RWPE1 (cell line): ENCODE measurements at regions not wholly inside any gene's neighbourhood (a gene's known extent, or its start where the extent isn't known, plus 50 kb on each side); places are given as distances from the start of the nearest gene placed in this dataset.
"Not testable (repeated sequence)": the region's sequence is repeated elsewhere in the genome, so short reads cannot be mapped to it uniquely, and the experiment has no call there.

Source experiments
- CTCF ChIA-PET: fragments of 350-600 bp; sonication (Branson Sonifier 250); formaldehyde crosslinking; extraction: SDS; loops from one replicate; lab custom pipeline; 2021; lab: Yijun Ruan, JAX
- POLR2A ChIA-PET: fragments of 400-600 bp; formaldehyde crosslinking; extraction: SDS; loops from one replicate; lab custom pipeline; 2020; ENCODE audit warnings: antibody characterized with exemption; ENCODE audit not compliant: low non-redundant PET; lab: Yijun Ruan, JAX
- DNase-seq: peaks from one replicate; pipeline ENCODE4 v3.0.0; 2012; ENCODE audit warnings: low spot score
- H3K27ac ChIP-seq: fragments of 450-650 bp; 2 replicates; pipeline ENCODE4 v1.5.1; 2017
- TF ChIP-seq, protein P1 (sequence below): fragments of 450-650 bp; conservative IDR thresholded peaks from 2 replicates; pipeline ENCODE4 v1.5.1; 2017; ENCODE audit warnings: low read depth, mild to moderate bottlenecking

GRCh38 chr5:52134013-52134650 is 653.6 kb upstream of the ITGA1 start:
- no peak for DNase-seq
- POLR2A ChIA-PET: no interaction called here
- no peak overlapping the region for H3K27ac ChIP-seq
- CTCF ChIA-PET: interaction anchor here (0.5 kb wide), 1 partner anchor 67 kb away, joined by 5 read pairs; no protein-coding TSS in a partner anchor
- TF ChIP-seq, protein P1, sequence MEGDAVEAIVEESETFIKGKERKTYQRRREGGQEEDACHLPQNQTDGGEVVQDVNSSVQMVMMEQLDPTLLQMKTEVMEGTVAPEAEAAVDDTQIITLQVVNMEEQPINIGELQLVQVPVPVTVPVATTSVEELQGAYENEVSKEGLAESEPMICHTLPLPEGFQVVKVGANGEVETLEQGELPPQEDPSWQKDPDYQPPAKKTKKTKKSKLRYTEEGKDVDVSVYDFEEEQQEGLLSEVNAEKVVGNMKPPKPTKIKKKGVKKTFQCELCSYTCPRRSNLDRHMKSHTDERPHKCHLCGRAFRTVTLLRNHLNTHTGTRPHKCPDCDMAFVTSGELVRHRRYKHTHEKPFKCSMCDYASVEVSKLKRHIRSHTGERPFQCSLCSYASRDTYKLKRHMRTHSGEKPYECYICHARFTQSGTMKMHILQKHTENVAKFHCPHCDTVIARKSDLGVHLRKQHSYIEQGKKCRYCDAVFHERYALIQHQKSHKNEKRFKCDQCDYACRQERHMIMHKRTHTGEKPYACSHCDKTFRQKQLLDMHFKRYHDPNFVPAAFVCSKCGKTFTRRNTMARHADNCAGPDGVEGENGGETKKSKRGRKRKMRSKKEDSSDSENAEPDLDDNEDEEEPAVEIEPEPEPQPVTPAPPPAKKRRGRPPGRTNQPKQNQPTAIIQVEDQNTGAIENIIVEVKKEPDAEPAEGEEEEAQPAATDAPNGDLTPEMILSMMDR: no peak

GRCh38 chr5:52139888-52140615 is 647.7 kb upstream of the ITGA1 start:
- CTCF ChIA-PET: interaction anchor here (0.6 kb wide), 1 partner anchor 1047 kb away, joined by 6 read pairs; no protein-coding TSS in a partner anchor
- TF ChIP-seq, protein P1: no peak
- DNase-seq: no peak
- POLR2A ChIA-PET: no interaction called here
- H3K27ac ChIP-seq: no peak overlapping the region

DNA sequence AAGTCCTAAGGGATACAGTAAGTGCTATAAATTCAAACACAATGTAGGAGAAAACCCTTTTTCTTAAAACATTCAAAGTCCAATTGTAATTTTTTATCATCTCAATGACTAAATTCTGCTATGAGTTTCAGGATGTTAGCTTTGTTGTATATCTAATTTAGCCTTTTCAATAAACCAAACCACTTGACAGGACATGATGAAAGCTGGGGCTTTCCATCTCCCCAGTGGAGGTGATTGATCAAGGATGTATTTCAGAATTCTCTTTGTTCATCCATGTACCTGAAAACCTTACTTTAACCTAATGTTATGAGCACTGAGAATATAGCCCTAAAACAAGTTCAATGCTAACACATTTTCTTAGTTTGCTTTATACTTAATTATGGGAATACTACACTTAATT is 639.0 kb upstream of the ITGA1 start:
- TF ChIP-seq, protein P1: no peak
- POLR2A ChIA-PET: no interaction called here
- H3K27ac ChIP-seq: no peak overlapping the region
- CTCF ChIA-PET: interaction anchor here (0.5 to 0.7 kb wide), 3 partner anchors 246 to 670 kb away, joined by 3 to 5 read pairs (median 3); no protein-coding TSS in a partner anchor
- no peak for DNase-seq

DNA sequence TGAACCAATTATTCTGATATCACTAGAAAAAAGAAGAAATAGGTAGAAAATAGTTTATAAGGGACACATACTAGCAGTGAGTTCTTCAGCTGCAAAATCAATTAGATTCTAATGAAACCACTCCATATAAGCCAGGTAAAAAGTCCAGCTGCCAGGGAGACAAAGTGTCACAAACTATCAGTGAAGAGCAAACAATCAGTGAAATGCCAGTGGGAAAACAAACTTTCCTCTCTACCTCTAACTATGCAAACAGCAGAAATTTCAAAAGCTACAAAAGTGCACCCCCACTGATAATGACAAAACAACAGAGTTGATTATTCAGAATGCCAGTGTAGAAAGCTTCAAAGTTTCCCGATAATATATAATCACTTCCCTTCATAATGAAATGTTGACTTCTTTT is 637.2 kb upstream of the ITGA1 start:
- ChIA-PET POLR2A (no interaction called here), CTCF (no interaction called here)
- TF ChIP-seq, protein P1: no peak
- H3K27ac ChIP-seq: no peak overlapping the region
- DNase-seq: no peak

DNA sequence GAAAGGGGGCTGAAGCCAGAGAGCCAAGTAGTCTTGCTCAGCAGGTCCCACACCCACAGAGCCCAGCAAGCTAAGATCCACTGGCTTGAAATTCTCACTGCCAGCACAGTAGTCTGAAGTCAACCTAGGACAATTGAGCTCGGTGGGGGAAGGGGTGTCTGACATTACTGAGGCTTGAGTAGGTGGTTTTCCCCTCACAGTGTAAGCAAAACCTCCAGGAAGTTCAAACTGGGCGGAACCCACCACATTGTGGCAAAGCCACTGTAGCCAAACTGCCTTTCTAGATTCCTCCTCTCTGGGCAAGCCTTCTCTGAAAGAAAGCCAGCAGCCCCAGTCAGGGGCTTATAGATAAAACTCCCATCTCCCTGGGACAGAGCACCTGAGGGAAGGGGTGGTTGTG is 630.9 kb upstream of the ITGA1 start:
- DNase-seq, CTCF ChIA-PET, POLR2A ChIA-PET, H3K27ac ChIP-seq: not testable (repeated sequence)

DNA sequence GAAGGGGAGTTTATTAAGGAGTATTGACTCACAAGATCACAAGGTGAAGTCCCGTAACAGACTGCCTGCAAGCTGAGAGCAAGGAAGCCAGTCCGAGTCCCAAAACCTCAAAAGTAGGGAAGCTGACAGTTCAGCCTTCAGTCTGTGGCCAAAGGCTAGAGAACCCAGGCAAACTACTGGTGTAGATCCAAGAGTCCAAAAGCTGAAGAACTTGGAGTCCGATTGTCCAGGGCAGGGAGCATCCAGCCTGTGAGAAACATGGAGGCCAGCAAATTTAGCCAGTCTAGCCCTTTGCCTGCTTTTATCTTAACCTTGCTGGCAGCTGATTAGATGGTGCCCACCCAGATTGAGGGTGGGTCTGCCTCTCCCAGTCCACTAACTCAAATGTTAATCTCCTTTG is 621.9 kb upstream of the ITGA1 start:
- CTCF ChIA-PET: interaction anchor here (0.6 kb wide), 1 partner anchor 10 kb away, joined by 5 read pairs; no protein-coding TSS in a partner anchor

GRCh38 chr5:52173133-52173532 is 614.6 kb upstream of the ITGA1 start:
- ChIA-PET POLR2A (no interaction called here), CTCF (no interaction called here)
- TF ChIP-seq, protein P1: no peak
- no peak for DNase-seq
- no peak overlapping the region for H3K27ac ChIP-seq

More for the DNA sequence above, 621.9 kb upstream of the ITGA1 start:
- POLR2A ChIA-PET, DNase-seq, H3K27ac ChIP-seq: not testable (repeated sequence)
